SK-N-SH (cell line): ENCODE measurements at regions not wholly inside any gene's neighbourhood (a gene's known extent, or its start where the extent isn't known, plus 50 kb on each side); places are given as distances from the start of the nearest gene placed in this dataset.
A peak's percentile ranks its signal among the peaks of the same experiment; 100 is the strongest.

Experiments used
- CTCF ChIA-PET: fragments of 300-600, 350-600 bp; formaldehyde crosslinking; extraction: SDS; loops from one replicate; lab custom pipeline; 2021; lab: Yijun Ruan, JAX
- POLR2A ChIA-PET: fragments of 350-600 bp; sonication (Branson Sonifier 250); formaldehyde crosslinking; extraction: SDS; loops from one replicate; lab custom pipeline; 2020; ENCODE audit warnings: antibody characterized with exemption, inconsistent platforms; lab: Yijun Ruan, JAX
- DNase-seq: peaks from one replicate; pipeline ENCODE4 v3.0.0; 2012
- H2AFZ ChIP-seq: fragments of 200-600 bp; sonication (generic); 2 replicates; pipeline ENCODE4 v1.8.1; 2016; ENCODE audit warnings: antibody characterized with exemption, mild to moderate bottlenecking, low read depth
- H3F3A ChIP-seq: fragments of 200-600 bp; sonication (generic); replicated peaks from 2 replicates; pipeline ENCODE3; 2016; ENCODE audit warnings: antibody characterized with exemption, mild to moderate bottlenecking; ENCODE audit not compliant: insufficient read depth
- H3K27ac ChIP-seq, 2 experiments: fragments of 200-500 bp in 1 of 2; fragments of 200-600 bp in 1 of 2; sonication (Bioruptor generic) in 1 of 2; sonication (generic), shearing (Covaris generic) in 1 of 2; 2 replicates each; pipeline versions ENCODE4 v1.5.1 to v1.6.1; 2014 to 2016; ENCODE audit warnings: low read depth in 2 of 2, inconsistent platforms in 1 of 2, low read length in 1 of 2, mild to moderate bottlenecking in 1 of 2, mixed read lengths in 1 of 2
- H3K27me3 ChIP-seq: fragments of 200-600 bp; sonication (generic), shearing (Covaris generic); 2 replicates; pipeline ENCODE4 v1.6.1; 2016; ENCODE audit warnings: mixed run types; ENCODE audit not compliant: insufficient read depth
- H3K36me3 ChIP-seq, 2 experiments: fragments of 200-500 bp in 1 of 2; fragments of 200-600 bp in 1 of 2; sonication (Bioruptor generic) in 1 of 2; sonication (generic) in 1 of 2; replicated peaks in 1 of 2; 2 replicates each; pipeline versions ENCODE3 to v1.5.1; 2014 to 2016; ENCODE audit warnings: low read length in 1 of 2, mild to moderate bottlenecking in 1 of 2; ENCODE audit not compliant: insufficient read depth in 2 of 2, control insufficient read depth in 1 of 2
- H3K4me1 ChIP-seq, 2 experiments: fragments of 200-500 bp in 1 of 2; fragments of 200-600 bp in 1 of 2; sonication (Bioruptor generic) in 1 of 2; sonication (generic), shearing (Covaris generic) in 1 of 2; 2 replicates each; pipeline versions ENCODE4 v1.5.1 to v1.6.1; 2014 to 2016; ENCODE audit warnings: low read depth in 1 of 2, low read length in 1 of 2, mixed run types in 1 of 2; ENCODE audit not compliant: insufficient read depth in 2 of 2, control insufficient read depth in 1 of 2
- H3K4me2 ChIP-seq: fragments of 200-600 bp; sonication (generic), shearing (Covaris generic); 2 replicates; pipeline ENCODE4 v1.6.1; 2017; ENCODE audit warnings: mixed run types
- H3K4me3 ChIP-seq, 2 experiments: fragments of 200-500 bp in 1 of 2; fragments of 200-600 bp in 1 of 2; sonication (Bioruptor generic) in 1 of 2; sonication (generic), shearing (Covaris generic) in 1 of 2; 2 replicates each; pipeline versions ENCODE4 v1.5.1 to v1.8.1; 2014 to 2016; ENCODE audit warnings: low read depth in 2 of 2, inconsistent platforms in 1 of 2, low read length in 1 of 2, mild to moderate bottlenecking in 1 of 2, mixed read lengths in 1 of 2, moderate library complexity in 1 of 2
- H3K79me2 ChIP-seq: fragments of 200-600 bp; sonication (generic); 2 replicates; pipeline ENCODE4 v1.8.1; 2017; ENCODE audit warnings: mild to moderate bottlenecking; ENCODE audit not compliant: insufficient read depth
- H3K9ac ChIP-seq: fragments of 200-600 bp; sonication (generic); 2 replicates; pipeline ENCODE4 v1.6.1; 2017; ENCODE audit warnings: mixed run types
- H3K9me2 ChIP-seq: fragments of 200-600 bp; sonication (generic); 2 replicates; pipeline ENCODE4 v1.6.1; 2017; ENCODE audit warnings: mixed run types
- H3K9me3 ChIP-seq: fragments of 200-600 bp; sonication (generic); 2 replicates; pipeline ENCODE4 v1.6.1; 2017; ENCODE audit warnings: mixed run types, mild to moderate bottlenecking, moderate library complexity
- H4K20me1 ChIP-seq: fragments of 200-600 bp; sonication (generic); 2 replicates; pipeline ENCODE4 v1.6.1; 2017; ENCODE audit warnings: mild to moderate bottlenecking, mixed run types; ENCODE audit not compliant: insufficient read depth
- CHD2 ChIP-seq: fragments of 150-350 bp; IDR thresholded peaks from 2 replicates; pipeline ENCODE4 v1.6.1; 2018; ENCODE audit warnings: low read length; ENCODE audit not compliant: partially characterized antibody
- EP300 ChIP-seq, 2 experiments: IDR thresholded peaks; 2 replicates each; pipeline versions ENCODE4 v1.4.0 to v1.6.1; 2012; ENCODE audit warnings: borderline replicate concordance in 1 of 2, low read depth in 1 of 2, low read length in 1 of 2
- FOSL2 ChIP-seq: IDR thresholded peaks from 2 replicates; pipeline ENCODE4 v1.4.0; 2012; ENCODE audit warnings: low read depth, mild to moderate bottlenecking, moderate library complexity, borderline replicate concordance
- FOXJ3 ChIP-seq: sonication (generic); formaldehyde crosslinking; IDR thresholded peaks from 2 replicates; pipeline ENCODE4 v1.5.1; 2020; ENCODE audit warnings: mild to moderate bottlenecking, missing genetic modification reagents
- FOXM1 ChIP-seq: IDR thresholded peaks from 2 replicates; pipeline ENCODE4 v1.4.0; 2012; ENCODE audit warnings: low read depth, mild to moderate bottlenecking
- NFIC ChIP-seq: IDR thresholded peaks from 2 replicates; pipeline ENCODE4 v1.4.0; 2012; ENCODE audit warnings: borderline replicate concordance
- NRF1 ChIP-seq: IDR thresholded peaks from 2 replicates; pipeline ENCODE4 v1.6.1; 2012; ENCODE audit warnings: low read depth, mild to moderate bottlenecking, low read length
- POLR2AphosphoS5 ChIP-seq: IDR thresholded peaks from 2 replicates; pipeline ENCODE4 v1.6.1; 2012; ENCODE audit warnings: low read depth, low read length
- RAD21 ChIP-seq: IDR thresholded peaks from 2 replicates; pipeline ENCODE4 v1.6.1; 2012; ENCODE audit warnings: mild to moderate bottlenecking, low read length
- RXRA ChIP-seq: IDR thresholded peaks from 2 replicates; pipeline ENCODE4 v1.4.0; 2012; ENCODE audit warnings: low read depth, mild to moderate bottlenecking, borderline replicate concordance
- SIN3A ChIP-seq: IDR thresholded peaks from 2 replicates; pipeline ENCODE4 v1.6.1; 2012; ENCODE audit warnings: low read depth, mild to moderate bottlenecking, low read length, moderate library complexity, borderline replicate concordance
- SMC3 ChIP-seq: IDR thresholded peaks from 2 replicates; pipeline ENCODE4 v1.6.1; 2012; ENCODE audit warnings: low read depth, low read length, improper control_type of control experiment
- TAF1 ChIP-seq: IDR thresholded peaks from 2 replicates; pipeline ENCODE4 v1.6.1; 2012; ENCODE audit warnings: low read depth, mild to moderate bottlenecking, low read length, moderate library complexity, borderline replicate concordance
- YY1 ChIP-seq: IDR thresholded peaks from 2 replicates; pipeline ENCODE4 v1.4.0; 2012; ENCODE audit warnings: low read depth, mild to moderate bottlenecking
- WGBS: methylation state at CpG from one replicate; pipeline ENCODE4 v1.1.6; 2017; ENCODE audit warnings: low lambda C conversion rate; 5-methylcytosine and 5-hydroxymethylcytosine counted together
- TF ChIP-seq, protein P1 (sequence below): fragments of 200-600 bp; sonication (generic); IDR thresholded peaks from 2 replicates; pipeline ENCODE4 v1.6.1; 2017; ENCODE audit warnings: antibody characterized with exemption, mild to moderate bottlenecking, moderate library complexity
- TF ChIP-seq, protein P2 (sequence below): IDR thresholded peaks from 2 replicates; pipeline ENCODE4 v1.6.1; 2012; ENCODE audit warnings: mild to moderate bottlenecking, low read depth, low read length, moderate library complexity
- TF ChIP-seq, protein P3 (sequence below): fragments of 150-350 bp; IDR thresholded peaks from 2 replicates; pipeline ENCODE4 v1.6.1; 2016; ENCODE audit warnings: mild to moderate bottlenecking, low read depth, low read length
- TF ChIP-seq, protein P4 (sequence below): fragments of 150-350 bp; IDR thresholded peaks from 2 replicates; pipeline ENCODE4 v1.6.1; 2017; ENCODE audit warnings: antibody characterized with exemption, low read length, low read depth, borderline replicate concordance

DNA sequence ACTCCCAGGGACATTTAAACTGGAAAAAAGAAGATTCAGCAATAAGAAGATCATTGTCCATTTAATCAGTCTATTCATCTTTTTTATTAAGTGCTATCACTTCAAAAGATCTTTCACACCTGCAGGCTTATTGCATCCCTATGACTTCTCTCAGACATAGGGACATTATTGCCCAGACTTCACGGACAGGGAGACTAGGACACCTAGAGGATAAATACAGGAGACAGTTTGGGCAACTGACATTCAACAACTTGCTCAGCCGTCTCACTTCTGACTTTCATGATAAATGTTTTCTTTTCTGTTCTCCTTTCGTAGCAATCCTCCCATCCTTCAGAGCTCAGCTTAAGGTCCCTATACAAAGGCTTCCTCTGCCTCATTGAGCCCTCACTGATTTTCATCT, 84.3 kb downstream of the TMEM30B start:
- Histone ChIP-seq H3K36me3 (no peaks in the 10 kb centered on the region), H3K4me2 (no peak overlapping the region)
- WGBS, result 70% methylated on average over 3 of the region's 3 CpGs
- TF ChIP-seq, protein P1, sequence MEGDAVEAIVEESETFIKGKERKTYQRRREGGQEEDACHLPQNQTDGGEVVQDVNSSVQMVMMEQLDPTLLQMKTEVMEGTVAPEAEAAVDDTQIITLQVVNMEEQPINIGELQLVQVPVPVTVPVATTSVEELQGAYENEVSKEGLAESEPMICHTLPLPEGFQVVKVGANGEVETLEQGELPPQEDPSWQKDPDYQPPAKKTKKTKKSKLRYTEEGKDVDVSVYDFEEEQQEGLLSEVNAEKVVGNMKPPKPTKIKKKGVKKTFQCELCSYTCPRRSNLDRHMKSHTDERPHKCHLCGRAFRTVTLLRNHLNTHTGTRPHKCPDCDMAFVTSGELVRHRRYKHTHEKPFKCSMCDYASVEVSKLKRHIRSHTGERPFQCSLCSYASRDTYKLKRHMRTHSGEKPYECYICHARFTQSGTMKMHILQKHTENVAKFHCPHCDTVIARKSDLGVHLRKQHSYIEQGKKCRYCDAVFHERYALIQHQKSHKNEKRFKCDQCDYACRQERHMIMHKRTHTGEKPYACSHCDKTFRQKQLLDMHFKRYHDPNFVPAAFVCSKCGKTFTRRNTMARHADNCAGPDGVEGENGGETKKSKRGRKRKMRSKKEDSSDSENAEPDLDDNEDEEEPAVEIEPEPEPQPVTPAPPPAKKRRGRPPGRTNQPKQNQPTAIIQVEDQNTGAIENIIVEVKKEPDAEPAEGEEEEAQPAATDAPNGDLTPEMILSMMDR, result peak; percentile 19; the same call in 1 of the 2 replicates
- 0 out of 2 replicates have a peak, but pooled peaks have one; percentile 9 for TF ChIP-seq SMC3
- TF ChIP-seq RAD21, result peak; percentile 51
- no peak for TF ChIP-seq CHD2
- TF ChIP-seq, all 33 proteins: peak for 3
- no peaks in the 10 kb centered on the region for H3K9me2 ChIP-seq
- H3K4me3 ChIP-seq, result no peak overlapping the region
- no peaks in the 10 kb centered on the region for H4K20me1 ChIP-seq
- H3K4me1 ChIP-seq, result no peaks in the 10 kb centered on the region; a peak in 3 of 4 replicates
- ChIA-PET CTCF (no interaction called here), POLR2A (no interaction called here)
- no peak overlapping the region for H2AFZ ChIP-seq
- no peaks in the 10 kb centered on the region for H3F3A ChIP-seq
- H3K79me2 ChIP-seq, result no peaks in the 10 kb centered on the region
- H3K9ac ChIP-seq, result no peak overlapping the region
- no peak overlapping the region for H3K27ac ChIP-seq
- H3K27me3 ChIP-seq, result no peaks in the 10 kb centered on the region
- no peaks in the 10 kb centered on the region for H3K9me3 ChIP-seq
- DNase-seq, result no peak

DNA sequence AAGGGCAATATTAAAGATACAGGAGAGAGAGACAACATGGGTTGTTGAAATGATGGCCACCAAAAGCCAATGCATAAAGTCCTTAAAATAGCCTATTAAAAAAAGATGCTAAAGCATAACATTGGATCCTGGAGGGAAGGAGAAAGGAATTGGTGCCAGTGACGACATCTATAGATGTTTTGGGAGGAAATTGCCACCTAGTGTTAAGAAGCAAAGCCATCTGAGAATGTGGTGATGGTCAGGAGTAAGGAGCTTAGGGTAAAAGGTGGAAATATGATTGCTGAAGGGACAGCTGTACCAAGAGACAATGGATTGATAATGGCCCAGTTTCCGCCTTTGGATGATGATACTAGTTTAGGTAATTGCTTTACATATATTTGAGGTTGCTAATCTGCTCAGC, 85.1 kb downstream of the TMEM30B start:
- 92% methylated on average over 2 of the region's 2 CpGs for WGBS
- Histone ChIP-seq H3K27ac (no peak overlapping the region), H3K9ac (no peak overlapping the region), H3K9me3 (no peaks in the 10 kb centered on the region), H3K27me3 (no peaks in the 10 kb centered on the region), H3F3A (no peaks in the 10 kb centered on the region), H3K79me2 (no peaks in the 10 kb centered on the region), H3K9me2 (no peaks in the 10 kb centered on the region), H3K4me1 (no peaks in the 10 kb centered on the region; a peak in 3 of 4 replicates), H3K36me3 (no peaks in the 10 kb centered on the region), H3K4me3 (no peak overlapping the region), H4K20me1 (no peaks in the 10 kb centered on the region), H3K4me2 (no peak overlapping the region), H2AFZ (no peak overlapping the region)
- CTCF ChIA-PET, result no interaction called here
- POLR2A ChIA-PET, result no interaction called here
- DNase-seq, result no peak
- TF ChIP-seq, protein P2, sequence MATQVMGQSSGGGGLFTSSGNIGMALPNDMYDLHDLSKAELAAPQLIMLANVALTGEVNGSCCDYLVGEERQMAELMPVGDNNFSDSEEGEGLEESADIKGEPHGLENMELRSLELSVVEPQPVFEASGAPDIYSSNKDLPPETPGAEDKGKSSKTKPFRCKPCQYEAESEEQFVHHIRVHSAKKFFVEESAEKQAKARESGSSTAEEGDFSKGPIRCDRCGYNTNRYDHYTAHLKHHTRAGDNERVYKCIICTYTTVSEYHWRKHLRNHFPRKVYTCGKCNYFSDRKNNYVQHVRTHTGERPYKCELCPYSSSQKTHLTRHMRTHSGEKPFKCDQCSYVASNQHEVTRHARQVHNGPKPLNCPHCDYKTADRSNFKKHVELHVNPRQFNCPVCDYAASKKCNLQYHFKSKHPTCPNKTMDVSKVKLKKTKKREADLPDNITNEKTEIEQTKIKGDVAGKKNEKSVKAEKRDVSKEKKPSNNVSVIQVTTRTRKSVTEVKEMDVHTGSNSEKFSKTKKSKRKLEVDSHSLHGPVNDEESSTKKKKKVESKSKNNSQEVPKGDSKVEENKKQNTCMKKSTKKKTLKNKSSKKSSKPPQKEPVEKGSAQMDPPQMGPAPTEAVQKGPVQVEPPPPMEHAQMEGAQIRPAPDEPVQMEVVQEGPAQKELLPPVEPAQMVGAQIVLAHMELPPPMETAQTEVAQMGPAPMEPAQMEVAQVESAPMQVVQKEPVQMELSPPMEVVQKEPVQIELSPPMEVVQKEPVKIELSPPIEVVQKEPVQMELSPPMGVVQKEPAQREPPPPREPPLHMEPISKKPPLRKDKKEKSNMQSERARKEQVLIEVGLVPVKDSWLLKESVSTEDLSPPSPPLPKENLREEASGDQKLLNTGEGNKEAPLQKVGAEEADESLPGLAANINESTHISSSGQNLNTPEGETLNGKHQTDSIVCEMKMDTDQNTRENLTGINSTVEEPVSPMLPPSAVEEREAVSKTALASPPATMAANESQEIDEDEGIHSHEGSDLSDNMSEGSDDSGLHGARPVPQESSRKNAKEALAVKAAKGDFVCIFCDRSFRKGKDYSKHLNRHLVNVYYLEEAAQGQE, result no peak
- TF ChIP-seq TAF1, result no peak
- no peak for TF ChIP-seq RXRA
- TF ChIP-seq NRF1, result no peak
- TF ChIP-seq FOXJ3, result no peak
- TF ChIP-seq FOSL2, result no peak
- TF ChIP-seq EP300 (IDR thresholded peaks at IDR 0.05; ENCODE audit: borderline replicate concordance in 1 of 2, low read depth in 1 of 2, low read length in 1 of 2), result no peak
- no peak for TF ChIP-seq NFIC
- TF ChIP-seq, protein P3, sequence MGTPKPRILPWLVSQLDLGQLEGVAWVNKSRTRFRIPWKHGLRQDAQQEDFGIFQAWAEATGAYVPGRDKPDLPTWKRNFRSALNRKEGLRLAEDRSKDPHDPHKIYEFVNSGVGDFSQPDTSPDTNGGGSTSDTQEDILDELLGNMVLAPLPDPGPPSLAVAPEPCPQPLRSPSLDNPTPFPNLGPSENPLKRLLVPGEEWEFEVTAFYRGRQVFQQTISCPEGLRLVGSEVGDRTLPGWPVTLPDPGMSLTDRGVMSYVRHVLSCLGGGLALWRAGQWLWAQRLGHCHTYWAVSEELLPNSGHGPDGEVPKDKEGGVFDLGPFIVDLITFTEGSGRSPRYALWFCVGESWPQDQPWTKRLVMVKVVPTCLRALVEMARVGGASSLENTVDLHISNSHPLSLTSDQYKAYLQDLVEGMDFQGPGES, result no peak
- TF ChIP-seq, protein P1, result no peak
- TF ChIP-seq POLR2AphosphoS5, result no peak
- TF ChIP-seq YY1, result no peak
- TF ChIP-seq, protein P4, sequence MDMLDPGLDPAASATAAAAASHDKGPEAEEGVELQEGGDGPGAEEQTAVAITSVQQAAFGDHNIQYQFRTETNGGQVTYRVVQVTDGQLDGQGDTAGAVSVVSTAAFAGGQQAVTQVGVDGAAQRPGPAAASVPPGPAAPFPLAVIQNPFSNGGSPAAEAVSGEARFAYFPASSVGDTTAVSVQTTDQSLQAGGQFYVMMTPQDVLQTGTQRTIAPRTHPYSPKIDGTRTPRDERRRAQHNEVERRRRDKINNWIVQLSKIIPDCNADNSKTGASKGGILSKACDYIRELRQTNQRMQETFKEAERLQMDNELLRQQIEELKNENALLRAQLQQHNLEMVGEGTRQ, result no peak
- TF ChIP-seq RAD21, result no peak
- no peak for TF ChIP-seq SMC3
- no peak for TF ChIP-seq FOXM1
- TF ChIP-seq SIN3A, result no peak
